GM12875 (cell line): ENCODE measurements at regions not wholly inside any gene's neighbourhood (a gene's known extent, or its start where the extent isn't known, plus 50 kb on each side); places are given as distances from the start of the nearest gene placed in this dataset.
"Not testable (repeated sequence)": the region's sequence is repeated elsewhere in the genome, so short reads cannot be mapped to it uniquely, and the experiment has no call there.

Experiments
- H3K4me3 ChIP-seq: one replicate; pipeline ENCODE4 v1.5.1; 2011; ENCODE audit warnings: low read depth, low read length, control low read depth
- CTCF ChIP-seq: IDR thresholded peaks from 2 replicates; pipeline ENCODE4 v1.5.1; 2011; ENCODE audit warnings: low read depth, mild to moderate bottlenecking, control low read depth, inconsistent platforms, low read length, moderate library complexity, borderline replicate concordance; ENCODE audit not compliant: insufficient read depth

- TF ChIP-seq CTCF: no peak
- H3K4me3 ChIP-seq: no peak overlapping the region
These were observed 1495.1 kb downstream of the UQCRFS1 start for GRCh38 chr19:27717825-27718224.

- no peak for TF ChIP-seq CTCF
- H3K4me3 ChIP-seq: no peak overlapping the region
These were observed 1496.0 kb downstream of the UQCRFS1 start for GRCh38 chr19:27716922-27717321.

- TF ChIP-seq CTCF: no peak
These were observed 1498.1 kb downstream of the UQCRFS1 start for GRCh38 chr19:27714857-27715256.

GRCh38 chr19:27709496-27709895 lies 1503.5 kb downstream of the UQCRFS1 start:
- H3K4me3 ChIP-seq: no peak overlapping the region
- no peak for TF ChIP-seq CTCF

More at GRCh38 chr19:27714857-27715256, 1498.1 kb downstream of the UQCRFS1 start:
- no peak overlapping the region for H3K4me3 ChIP-seq

- not testable (repeated sequence) for H3K4me3 ChIP-seq
These were observed 1504.0 kb downstream of the UQCRFS1 start for GRCh38 chr19:27708986-27709385.

- H3K4me3 ChIP-seq: not testable (repeated sequence)
These were observed 1505.9 kb downstream of the UQCRFS1 start for GRCh38 chr19:27707026-27707425.

GRCh38 chr19:27705896-27706295 lies 1507.1 kb downstream of the UQCRFS1 start:
- no peak overlapping the region for H3K4me3 ChIP-seq
- no peak for TF ChIP-seq CTCF

GRCh38 chr19:27694361-27695055 lies 1518.4 kb downstream of the UQCRFS1 start:
- no peak for TF ChIP-seq CTCF
- H3K4me3 ChIP-seq: no peak overlapping the region
